NCI-H1092 treated with DMSO at 0.1 percent for 48 hours (cell line): ENCODE measurements at regions not wholly inside any gene's neighbourhood (a gene's known extent, or its start where the extent isn't known, plus 50 kb on each side); places are given as distances from the start of the nearest gene placed in this dataset.
"Not testable (repeated sequence)": the region's sequence is repeated elsewhere in the genome, so short reads cannot be mapped to it uniquely, and the experiment has no call there.

ENCODE experiments used
- DNase-seq: peaks from one replicate; lab custom pipeline; 2025; lab: John Stamatoyannopoulos, UW

DNA sequence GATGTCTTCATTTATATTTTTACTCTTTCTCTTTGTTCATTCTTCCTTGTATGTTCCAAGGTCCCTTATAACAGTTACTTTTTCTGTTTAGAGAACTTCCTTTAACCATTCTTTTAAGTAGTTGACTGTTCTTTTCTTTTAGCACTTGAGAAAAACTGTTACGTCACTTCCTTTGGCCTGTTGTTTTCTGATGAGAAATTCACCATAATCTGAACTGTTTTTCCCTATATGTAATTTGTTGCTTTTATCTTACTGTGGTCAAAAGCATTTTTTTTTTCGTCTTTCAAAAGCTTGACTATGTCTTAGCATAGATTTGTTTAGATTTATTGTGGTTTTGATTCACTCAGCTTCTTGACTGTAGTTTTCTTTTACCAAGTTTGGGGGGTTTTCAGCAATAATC, 1660.3 kb upstream of the PCDH10 start:
- no peak for DNase-seq

DNA sequence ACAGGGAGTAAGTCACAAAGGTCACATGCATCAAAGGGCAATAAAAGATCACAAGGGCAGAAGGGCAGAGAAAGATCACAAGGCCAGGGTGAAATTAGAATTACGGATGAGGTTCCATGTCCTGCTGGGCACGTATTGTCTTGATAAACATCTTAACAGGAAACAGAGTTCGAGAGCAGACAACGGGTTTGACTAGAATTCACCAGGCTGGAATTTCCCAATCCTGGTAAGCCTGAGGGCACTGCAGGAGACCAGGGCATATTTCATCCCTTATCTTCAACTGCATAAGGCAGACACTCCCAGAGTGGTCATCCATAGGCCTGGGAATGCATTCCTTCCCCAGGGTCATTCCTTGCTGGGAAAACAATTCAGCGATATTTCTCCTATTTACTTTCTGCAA, 1652.9 kb upstream of the PCDH10 start:
- not testable (repeated sequence) for DNase-seq

DNA sequence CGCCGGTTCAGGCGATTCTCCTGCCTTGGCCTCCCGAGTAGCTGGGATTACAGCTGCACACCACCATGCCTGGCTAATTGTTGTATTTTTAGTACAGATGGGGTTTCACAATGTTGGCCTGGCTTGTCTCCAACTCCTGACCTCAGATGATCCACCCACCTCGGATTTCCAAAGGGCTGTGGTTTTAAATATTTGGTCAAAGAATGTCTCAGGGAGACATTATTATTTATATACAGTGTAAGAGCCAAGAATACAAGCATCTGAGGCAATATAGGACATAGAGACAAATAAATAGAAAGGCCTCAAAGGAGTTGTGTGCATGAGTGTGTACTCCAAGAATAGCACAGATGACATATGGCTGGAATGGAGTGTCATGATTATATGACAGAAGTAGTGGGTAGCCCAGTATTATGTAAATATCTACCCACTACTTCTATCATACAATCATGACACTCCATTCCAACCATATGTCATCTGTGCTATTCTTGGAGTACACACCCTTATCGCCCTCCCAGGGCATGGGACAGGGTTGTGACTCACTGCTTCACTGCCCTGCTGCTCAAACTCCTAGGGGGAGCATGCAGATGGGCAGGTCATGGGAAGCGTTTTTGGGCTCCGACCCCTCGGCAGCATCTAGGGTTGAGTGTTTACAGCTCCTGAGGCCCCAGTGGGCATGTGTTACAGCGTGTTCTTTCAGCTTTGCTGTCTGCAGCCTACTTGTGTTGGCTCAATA, 1649.8 kb upstream of the PCDH10 start:
- no peak for DNase-seq

DNA sequence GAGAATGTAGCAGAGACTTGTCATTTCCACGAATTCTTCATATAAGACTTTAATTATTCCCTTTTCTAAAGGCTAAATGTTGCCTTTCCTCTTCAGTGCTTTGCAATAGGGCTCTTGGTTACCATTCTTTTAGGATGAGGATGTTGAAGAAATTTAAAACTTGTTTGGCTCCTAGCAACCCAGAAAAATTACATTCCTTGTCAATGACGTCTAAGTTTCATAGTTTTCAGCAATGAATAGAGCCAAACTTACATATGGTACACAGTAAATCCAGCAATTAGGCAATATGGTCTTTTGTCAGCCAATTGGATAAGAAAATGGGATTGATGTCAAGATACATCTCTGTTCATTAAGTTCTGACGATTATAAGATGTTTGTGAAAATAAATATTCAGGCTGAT, 1639.6 kb upstream of the PCDH10 start:
- no peak for DNase-seq

DNA sequence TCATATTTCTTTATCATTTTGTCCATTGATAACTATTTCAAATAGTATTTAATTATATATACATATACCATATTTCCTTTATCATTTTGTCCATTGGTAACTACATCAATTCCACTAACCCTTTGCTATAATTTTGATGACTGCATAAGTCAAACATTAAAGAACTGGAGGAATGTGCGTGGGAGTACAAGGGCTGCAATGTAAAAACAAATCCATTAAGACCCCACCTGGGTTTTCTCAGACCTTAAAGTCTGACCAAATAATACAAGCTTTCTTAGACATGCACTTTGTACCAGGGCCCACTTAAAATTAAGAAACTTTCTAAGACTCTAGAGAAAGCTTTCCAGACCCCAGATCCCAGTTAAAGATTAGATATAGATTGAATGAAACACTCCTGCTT, 1622.4 kb upstream of the PCDH10 start:
- no peak for DNase-seq

DNA sequence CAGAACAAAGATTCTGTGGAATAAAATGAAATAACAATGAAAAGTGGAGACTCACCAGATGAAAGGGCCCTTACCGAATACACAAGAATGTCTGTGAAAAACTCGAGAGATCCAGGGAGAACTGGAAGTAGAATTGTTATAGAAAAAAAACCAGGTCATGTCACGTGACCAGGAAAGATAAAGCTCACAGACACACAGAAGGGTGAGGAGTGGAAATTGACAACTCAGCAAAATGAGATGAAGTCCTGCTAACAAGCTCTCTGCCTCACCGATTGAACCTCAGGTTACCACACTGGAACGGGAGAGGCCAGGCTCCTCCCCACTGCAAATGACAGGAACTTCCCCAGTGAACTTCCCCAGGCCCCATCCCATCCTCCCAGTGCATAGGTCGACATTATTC, 1618.0 kb upstream of the PCDH10 start:
- DNase-seq = no peak

DNA sequence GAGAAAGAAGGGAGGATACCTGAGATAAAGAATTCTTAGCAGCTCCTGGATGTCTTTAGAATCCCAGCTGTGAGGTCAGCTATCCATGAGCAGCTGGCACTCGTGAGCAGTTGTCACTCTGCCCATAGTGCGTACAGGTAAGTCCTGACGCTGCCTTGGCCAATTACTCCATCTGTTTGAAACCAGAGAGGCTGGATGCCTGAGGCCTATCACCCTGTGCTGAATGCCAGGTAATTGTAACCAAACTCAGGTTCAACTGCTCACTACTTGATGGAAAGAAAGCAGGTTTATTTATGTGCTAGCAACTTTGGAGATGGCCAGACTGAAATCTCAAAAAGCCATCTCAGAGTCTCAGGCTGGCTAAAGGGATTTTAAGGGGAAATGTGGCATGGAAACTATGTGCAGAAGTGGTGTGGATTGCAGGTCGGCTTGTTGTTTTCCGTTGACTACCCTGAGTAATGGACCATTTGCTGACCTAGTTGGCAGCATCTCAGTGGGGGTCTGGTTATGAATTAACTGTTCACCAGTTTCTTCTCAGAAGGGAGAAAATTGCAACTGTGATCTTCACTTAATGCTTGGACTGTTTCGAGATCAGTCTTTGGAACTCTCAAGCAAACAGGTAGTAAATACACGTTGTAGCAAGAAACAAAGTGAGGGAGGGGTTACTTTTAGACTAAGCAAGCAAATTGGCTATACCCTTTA, 1614.0 kb upstream of the PCDH10 start:
- DNase-seq = no peak

DNA sequence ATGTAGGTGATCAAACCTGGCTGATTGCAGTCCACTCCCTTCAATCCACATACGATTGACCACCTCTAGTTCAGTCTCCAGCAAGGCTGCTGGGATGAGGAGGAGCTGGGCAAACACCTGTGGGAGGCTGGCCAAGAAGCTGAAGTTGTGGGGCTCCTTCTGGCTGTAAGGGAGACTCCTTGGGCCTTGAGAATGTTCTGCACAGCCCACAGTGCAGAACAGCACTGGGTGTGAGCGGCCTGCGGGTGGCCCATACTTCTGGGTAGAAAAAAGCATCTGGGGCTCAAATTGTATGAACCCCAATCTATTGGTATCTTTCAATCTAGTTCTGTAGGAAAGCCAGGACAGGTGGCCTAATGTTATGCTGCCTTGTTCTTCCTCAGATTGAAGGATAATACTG, 1608.8 kb upstream of the PCDH10 start:
- DNase-seq = no peak

DNA sequence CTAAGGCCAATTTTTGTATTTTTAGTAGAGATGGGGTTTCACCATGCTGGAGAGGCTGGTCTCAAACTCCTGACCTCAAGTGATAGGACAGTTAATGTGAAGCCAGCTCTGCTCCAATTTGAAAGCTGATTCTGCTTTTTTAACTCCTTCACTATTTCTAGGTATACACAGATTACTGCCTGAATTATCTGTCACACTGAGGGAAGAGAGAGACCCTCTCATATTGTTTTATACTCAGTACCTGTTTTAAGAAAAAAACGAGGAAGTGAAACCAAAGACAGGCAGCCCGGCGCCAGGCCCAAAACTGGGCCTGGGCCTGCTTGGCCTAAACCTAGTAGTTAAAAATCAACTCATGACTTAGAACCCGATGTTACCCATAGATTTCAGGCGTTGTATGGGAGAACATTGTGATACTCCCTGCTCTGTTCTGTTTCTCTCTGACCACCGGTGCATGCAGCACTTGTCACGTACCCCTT, 1601.5 kb upstream of the PCDH10 start:
- DNase-seq = no peak

DNA sequence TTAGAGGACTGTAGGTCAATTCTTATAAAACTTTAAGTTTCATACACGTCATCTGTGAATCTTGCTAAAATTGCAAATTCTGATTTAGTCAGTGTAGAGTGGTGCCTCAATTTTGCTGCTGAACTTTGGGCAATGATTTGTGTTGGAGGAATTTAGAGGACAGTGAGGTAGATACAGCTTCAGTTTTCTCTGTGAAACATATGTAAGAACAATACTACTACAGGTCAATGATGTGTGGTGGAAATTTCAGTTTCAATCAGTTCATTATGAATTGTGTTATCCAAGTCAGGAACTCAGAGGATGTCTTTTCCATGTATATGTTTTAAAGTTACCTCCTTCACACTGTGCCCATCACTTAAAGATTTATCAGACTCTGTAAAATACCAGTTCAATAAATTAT, 1597.8 kb upstream of the PCDH10 start:
- no peak for DNase-seq

DNA sequence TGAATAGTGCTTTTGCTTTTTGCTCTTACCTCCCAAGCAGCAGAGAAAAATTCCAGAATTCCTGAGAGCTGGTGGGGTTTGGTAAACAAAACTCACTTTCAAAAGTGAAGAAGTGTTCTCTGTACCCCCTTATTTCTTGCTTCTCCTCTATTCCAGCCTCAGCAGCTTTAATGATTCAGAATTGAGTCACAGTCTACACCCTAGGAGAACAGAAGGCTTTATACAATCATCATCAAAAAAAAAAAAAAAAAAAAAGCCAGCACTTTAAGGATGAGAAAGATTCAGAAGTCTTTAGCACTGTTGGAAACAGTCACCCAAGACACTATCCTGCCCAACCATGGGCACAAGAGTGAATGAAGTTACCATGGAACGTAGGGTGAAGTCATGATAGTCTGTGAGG, 1583.1 kb upstream of the PCDH10 start:
- DNase-seq = no peak

DNA sequence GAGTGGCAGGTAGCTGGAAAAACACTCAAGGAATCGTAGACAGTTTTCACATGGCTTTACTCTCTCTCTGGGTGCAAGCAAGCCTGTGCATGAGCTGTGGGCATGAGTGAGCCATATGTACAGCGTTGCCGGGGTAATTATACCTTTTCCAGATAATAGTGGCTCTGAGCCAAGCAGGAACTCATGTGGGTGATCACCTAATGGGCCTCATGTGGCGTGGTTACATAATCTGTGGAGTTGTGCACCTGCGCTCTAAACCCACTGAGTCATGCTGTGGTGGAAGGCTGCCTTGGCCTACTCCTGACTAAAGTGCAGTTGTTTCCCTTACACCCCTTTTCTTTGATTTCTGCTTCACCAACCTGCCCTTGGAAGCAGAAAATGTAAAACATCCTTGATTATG, 1564.5 kb upstream of the PCDH10 start:
- no peak for DNase-seq

DNA sequence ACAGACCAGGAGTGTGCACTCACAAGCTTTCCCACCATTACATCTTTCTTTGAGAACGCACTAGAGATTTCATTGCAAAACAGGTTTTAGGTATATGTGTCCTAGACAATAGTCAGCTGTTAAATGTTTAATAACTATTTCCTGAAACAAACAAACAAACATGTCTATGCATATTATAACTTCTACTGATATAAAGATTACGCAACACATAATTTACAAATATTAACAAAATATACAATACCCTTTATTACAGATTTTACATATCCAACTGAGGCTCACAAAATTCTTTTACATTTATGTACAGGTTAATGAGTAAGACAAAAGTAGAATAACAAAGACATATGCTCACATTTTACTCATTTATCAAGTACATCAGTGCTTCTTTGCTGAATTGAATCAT, 1554.0 kb upstream of the PCDH10 start:
- no peak for DNase-seq

DNA sequence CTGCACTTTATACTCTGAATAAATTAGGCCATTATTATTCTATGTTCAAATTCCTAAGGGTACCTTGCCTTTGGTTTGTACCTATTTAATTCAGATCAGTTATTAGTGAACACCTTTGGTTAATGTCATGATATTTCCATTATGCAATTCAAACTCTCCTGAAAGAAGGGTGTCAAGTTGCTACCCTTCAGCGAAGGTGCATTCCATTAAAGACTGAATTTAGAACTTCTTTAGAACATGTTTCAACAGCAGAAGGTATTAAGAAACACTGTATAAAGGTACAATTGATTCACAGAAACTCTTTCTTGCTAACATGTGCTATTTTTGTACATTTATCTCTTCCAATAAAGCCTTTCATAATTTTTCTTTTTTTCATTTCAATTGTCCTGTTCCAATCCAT, 1545.4 kb upstream of the PCDH10 start:
- DNase-seq = no peak

DNA sequence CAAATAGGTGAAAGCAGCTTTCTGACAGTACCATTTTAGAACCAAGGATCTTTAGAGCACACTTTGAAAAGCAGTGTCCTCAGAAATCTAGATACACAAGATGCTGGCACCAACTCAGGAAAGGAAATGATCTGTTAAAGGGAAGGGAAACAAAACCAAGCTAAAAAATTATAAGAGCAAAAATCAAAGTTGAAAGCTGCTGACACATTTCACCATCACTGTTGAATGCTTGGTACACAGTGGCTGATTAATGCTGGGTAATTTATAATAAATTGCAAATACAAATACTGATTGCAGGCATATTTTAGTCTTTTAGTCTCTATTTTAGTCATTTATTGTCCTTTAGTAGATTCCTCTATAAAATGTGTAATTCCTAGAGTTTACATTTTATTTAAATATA, 1540.1 kb upstream of the PCDH10 start:
- no peak for DNase-seq

DNA sequence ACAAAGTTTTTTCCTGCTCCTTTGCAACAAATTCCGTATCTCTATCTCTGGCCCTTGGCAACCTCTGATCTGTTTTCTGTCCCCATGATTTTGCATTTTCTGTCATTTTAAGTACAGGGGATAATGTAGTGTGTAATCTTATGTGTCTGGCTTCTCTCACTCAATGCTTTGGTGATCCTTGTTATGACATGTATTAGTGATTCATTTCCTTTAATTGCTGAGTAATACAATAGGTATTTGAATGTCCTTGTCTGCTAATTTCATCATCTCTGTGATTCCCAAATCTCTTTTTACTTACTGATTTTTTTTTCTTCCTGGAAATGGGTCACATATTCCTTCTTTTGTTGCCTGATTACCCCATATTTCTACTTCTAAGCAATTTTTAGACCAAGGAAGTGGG, 1538.6 kb upstream of the PCDH10 start:
- not testable (repeated sequence) for DNase-seq

DNA sequence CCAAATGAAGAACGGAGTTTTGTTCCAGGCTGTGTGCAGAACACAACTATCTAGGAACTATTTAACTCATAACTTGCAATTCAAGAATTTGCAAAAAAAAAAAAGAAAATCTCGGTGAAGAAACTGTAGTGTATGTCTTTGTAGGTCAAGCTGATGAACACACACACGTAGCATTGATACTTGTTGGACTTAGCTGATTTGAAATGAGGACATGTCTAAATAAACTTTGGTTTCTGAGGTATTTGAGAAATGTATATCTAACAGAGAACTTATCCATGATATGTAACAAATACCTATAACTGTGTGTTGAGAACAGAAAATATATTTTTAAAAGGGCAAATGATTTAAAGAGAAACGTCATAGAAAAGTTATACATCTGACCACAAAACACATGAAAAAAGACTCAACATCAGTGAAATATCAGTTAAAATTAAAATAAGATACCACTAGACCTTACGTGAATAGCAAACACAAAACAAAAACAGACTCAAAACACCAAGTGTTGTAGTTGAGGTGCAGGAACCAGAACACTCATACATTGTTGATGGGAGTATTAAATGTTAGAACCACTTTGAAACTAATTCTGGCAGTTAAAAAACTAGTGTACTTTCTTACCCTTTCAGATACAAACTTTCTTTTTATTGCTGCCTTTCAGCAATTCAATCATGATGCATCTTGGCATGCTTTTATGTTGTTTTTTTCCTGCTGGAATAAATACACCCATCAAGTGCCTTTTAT, 1535.8 kb upstream of the PCDH10 start:
- DNase-seq = no peak

DNA sequence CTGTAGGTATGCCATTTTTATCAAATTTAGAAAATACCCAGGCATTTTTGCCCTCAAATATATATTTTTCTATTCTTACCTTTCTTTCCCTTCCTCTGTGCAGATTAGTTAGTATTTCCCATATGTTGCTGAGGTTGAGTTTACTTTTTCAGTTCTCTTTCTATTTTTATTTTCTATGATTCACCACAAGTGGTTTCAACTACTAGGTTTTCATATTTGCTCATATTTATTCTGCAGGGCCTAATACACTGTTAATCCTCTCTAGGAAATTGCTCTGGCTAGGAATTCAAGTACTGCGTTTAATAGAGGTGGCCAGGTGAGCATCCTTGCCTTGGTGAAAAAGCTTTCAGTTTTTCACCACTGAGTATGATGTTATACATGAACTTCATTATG, 1535.3 kb upstream of the PCDH10 start:
- DNase-seq = no peak

DNA sequence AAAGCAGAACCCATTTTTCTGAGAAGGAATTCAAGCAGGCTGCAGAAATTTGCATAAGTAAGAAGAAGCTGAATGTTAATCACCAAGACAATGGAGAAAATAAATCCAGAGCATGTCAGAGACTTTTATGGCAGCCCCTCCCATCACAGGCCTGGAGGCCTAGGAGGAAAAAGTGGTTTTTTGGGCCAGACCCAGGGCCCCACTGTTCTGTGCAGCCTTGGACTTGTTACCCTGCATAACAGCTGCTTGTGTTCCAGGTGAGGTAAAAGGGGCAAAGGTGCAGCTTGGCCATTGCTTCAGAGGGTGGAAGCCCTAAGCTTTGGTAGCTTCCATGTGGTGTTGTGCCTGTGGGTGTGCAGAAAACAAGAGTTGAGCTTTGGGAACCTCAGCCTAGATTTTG, 1516.2 kb upstream of the PCDH10 start:
- no peak for DNase-seq

DNA sequence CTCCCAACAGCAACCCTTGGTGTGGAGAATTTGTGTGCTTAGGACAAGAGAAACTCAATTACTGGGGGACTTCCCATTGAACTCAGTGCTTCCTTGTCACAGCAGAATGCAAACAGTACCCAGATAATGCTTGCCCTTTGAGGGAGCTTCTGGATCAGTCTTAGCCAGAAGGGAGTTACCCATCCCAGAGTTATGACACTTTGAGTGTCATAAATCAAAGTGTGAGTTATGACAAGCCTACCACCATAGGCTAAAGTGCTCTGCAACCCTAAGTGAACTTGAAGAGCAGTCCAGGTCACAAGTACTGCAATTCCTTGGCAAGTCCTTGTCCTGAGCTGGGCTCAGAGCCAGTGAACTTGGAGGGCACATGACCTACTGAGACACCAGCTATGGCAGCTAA, 1513.9 kb upstream of the PCDH10 start:
- DNase-seq = no peak

DNA sequence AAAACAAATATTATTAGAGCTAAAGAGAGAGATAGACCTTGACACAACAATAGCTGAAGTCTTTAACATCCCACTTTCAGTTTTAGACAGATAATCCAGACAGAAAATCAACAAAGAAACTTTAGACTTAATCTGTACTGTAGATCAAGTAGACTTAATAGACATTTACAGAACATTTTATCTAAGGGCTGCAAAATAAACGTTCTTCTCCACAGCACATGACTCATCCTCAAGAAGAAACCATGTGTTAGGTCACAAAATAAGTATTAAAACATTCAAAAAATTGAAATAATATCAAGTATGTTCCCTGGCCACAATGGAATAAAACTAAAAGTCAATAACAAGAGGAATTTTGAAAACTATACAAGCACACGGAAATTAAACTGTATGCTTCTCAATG, 1510.3 kb upstream of the PCDH10 start:
- DNase-seq = no peak

DNA sequence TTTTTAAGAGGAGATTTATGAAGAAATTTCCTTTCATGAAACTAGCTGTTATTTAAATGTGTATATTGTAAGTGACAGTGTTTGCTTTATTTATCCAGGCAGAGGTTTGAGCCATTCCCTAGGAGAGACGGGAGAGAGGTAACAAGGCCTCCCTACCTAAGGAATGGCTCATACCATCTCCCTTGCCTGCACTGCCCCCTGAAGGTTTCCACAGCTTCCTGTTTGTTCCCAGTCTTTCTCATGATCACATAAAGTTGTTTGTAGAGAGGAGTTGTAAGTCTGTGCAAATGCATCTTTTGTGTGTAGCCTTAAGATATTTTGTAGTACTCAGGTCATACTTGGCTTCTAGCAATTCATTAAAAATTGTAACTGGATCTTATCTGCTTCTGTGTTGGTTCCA, 1504.5 kb upstream of the PCDH10 start:
- no peak for DNase-seq

DNA sequence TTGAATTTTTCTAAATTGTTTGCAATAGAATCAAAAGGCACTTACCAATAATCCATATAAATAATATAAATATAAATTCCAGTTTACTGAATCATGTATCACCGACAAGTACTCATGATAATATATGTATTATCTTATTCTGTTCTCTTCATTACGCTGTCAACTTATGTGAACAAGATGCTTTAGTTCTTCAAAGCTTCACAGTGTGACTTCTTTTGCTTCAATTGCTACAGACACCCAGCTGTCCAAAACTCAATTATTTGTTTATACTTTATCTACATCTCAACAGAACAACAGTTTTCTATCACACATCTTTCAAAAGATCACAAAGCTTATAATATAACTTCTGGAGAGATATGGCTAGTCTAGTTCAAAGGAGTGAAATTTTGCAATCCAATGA, 1499.9 kb upstream of the PCDH10 start:
- no peak for DNase-seq
